ENCODE measurements at regions not wholly inside any gene's neighbourhood (a gene's known extent, or its start where the extent isn't known, plus 50 kb on each side); places are given as distances from the start of the nearest gene placed in this dataset.

DNA sequence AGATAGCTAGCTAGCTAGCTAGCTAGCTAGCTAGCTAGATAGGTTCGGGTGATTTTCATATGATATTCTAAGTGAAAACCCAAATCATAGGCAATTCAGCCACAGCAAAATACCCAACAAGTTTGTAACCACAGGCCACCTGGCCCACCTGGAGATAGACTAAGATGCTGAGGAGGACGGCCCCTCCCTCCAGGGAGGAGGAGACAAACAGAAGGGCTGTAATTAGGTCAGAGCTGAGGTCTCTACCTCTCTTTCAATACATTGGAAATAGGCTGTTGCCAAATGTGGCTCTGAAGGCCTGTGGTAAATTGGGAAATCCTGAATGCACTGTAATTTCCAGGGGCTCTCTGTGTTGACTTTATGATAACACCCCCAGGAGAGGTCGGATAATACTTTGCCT lies 382.2 kb downstream of the FGF9 start:
- Histone ChIP-seq H3K9ac (ENCODE audit: low read length) (no peak overlapping the region), H3K9me2 (ENCODE audit: insufficient read depth) (no peaks in the 10 kb centered on the region), H3K4me3 (replicated peaks in 1 of 2; ENCODE audit: low read depth in 1 of 2, low read length in 2 of 2) (no peak overlapping the region), H3K4me2 (ENCODE audit: low read length) (no peak overlapping the region), H3K27ac (ENCODE audit: low read depth, low read length) (no peak overlapping the region), H4K20me1 (ENCODE audit: insufficient read depth) (no peaks in the 10 kb centered on the region), H3K36me3 (ENCODE audit: control insufficient read depth in 1 of 2, insufficient read depth in 2 of 2, low read length in 2 of 2) (no peaks in the 10 kb centered on the region), H3K27me3 (ENCODE audit: insufficient read depth, low read length) (no peaks in the 10 kb centered on the region), H3K4me1 (ENCODE audit: control insufficient read depth in 1 of 2, insufficient read depth in 2 of 2, low read length in 2 of 2) (peaks cover 0 to 1% of the 10 kb centered on the region in 2 experiments; a peak in 2 of 4 replicates), H3K79me2 (ENCODE audit: insufficient read depth, low read length) (no peaks in the 10 kb centered on the region), H2AFZ (ENCODE audit: low read depth, low read length, poor library complexity, severe bottlenecking) (no peak overlapping the region), H3K9me3 (ENCODE audit: control insufficient read depth in 1 of 2, insufficient read depth in 1 of 2, low read depth in 1 of 2, low read length in 2 of 2) (no peaks in the 10 kb centered on the region)
- ChIA-PET RAD21 (ENCODE audit: low non-redundant PET in 1 of 2, low total read pairs in 2 of 2, uncharacterized antibody in 2 of 2, unreplicated experiment in 2 of 2) (no interaction called here), POLR2A (no interaction called here), CTCF (no interaction called here)
- intact Hi-C loops (cut with micrococcal nuclease) = no loop called here
- no TSS peak for BruUV-seq (replicated peaks)
- TF ChIP-seq, protein P1, sequence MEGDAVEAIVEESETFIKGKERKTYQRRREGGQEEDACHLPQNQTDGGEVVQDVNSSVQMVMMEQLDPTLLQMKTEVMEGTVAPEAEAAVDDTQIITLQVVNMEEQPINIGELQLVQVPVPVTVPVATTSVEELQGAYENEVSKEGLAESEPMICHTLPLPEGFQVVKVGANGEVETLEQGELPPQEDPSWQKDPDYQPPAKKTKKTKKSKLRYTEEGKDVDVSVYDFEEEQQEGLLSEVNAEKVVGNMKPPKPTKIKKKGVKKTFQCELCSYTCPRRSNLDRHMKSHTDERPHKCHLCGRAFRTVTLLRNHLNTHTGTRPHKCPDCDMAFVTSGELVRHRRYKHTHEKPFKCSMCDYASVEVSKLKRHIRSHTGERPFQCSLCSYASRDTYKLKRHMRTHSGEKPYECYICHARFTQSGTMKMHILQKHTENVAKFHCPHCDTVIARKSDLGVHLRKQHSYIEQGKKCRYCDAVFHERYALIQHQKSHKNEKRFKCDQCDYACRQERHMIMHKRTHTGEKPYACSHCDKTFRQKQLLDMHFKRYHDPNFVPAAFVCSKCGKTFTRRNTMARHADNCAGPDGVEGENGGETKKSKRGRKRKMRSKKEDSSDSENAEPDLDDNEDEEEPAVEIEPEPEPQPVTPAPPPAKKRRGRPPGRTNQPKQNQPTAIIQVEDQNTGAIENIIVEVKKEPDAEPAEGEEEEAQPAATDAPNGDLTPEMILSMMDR (IDR thresholded peaks at IDR 0.05 in 2 of 3, conservative IDR thresholded peaks at IDR 0.05 in 1 of 3; ENCODE audit: borderline replicate concordance in 1 of 3, insufficient read depth in 1 of 3, low read depth in 2 of 3, low read length in 2 of 3) = no peak
- no peak for TF ChIP-seq EGR1 (IDR thresholded peaks at IDR 0.05; ENCODE audit: low read depth)
- TF ChIP-seq JUND (IDR thresholded peaks at IDR 0.05) = no peak
- TF ChIP-seq POLR2AphosphoS5 (IDR thresholded peaks at IDR 0.05; ENCODE audit: low read depth, low read length) = no peak
- no peak for TF ChIP-seq SRF (IDR thresholded peaks at IDR 0.05; ENCODE audit: low read depth)
- TF ChIP-seq FOSL1 (IDR thresholded peaks at IDR 0.05; ENCODE audit: low read depth) = no peak
- TF ChIP-seq EZH2 (IDR thresholded peaks at IDR 0.05) = no peak
- TF ChIP-seq RAD21 (IDR thresholded peaks at IDR 0.05; ENCODE audit: low read depth) = no peak
- no peak for TF ChIP-seq POLR2A (IDR thresholded peaks at IDR 0.05; ENCODE audit: borderline replicate concordance, extremely low read depth, insufficient read depth, insufficient read length)
- TF ChIP-seq, protein P2, sequence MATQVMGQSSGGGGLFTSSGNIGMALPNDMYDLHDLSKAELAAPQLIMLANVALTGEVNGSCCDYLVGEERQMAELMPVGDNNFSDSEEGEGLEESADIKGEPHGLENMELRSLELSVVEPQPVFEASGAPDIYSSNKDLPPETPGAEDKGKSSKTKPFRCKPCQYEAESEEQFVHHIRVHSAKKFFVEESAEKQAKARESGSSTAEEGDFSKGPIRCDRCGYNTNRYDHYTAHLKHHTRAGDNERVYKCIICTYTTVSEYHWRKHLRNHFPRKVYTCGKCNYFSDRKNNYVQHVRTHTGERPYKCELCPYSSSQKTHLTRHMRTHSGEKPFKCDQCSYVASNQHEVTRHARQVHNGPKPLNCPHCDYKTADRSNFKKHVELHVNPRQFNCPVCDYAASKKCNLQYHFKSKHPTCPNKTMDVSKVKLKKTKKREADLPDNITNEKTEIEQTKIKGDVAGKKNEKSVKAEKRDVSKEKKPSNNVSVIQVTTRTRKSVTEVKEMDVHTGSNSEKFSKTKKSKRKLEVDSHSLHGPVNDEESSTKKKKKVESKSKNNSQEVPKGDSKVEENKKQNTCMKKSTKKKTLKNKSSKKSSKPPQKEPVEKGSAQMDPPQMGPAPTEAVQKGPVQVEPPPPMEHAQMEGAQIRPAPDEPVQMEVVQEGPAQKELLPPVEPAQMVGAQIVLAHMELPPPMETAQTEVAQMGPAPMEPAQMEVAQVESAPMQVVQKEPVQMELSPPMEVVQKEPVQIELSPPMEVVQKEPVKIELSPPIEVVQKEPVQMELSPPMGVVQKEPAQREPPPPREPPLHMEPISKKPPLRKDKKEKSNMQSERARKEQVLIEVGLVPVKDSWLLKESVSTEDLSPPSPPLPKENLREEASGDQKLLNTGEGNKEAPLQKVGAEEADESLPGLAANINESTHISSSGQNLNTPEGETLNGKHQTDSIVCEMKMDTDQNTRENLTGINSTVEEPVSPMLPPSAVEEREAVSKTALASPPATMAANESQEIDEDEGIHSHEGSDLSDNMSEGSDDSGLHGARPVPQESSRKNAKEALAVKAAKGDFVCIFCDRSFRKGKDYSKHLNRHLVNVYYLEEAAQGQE (IDR thresholded peaks at IDR 0.05; ENCODE audit: low read depth) = no peak
- ATAC-seq = no peak
- no peak for DNase-seq (ENCODE audit: low read depth, low spot score)

Measured in HCT116 (cell line).